ENCODE measurements at regions not wholly inside any gene's neighbourhood (a gene's known extent, or its start where the extent isn't known, plus 50 kb on each side); places are given as distances from the start of the nearest gene placed in this dataset.

DNA sequence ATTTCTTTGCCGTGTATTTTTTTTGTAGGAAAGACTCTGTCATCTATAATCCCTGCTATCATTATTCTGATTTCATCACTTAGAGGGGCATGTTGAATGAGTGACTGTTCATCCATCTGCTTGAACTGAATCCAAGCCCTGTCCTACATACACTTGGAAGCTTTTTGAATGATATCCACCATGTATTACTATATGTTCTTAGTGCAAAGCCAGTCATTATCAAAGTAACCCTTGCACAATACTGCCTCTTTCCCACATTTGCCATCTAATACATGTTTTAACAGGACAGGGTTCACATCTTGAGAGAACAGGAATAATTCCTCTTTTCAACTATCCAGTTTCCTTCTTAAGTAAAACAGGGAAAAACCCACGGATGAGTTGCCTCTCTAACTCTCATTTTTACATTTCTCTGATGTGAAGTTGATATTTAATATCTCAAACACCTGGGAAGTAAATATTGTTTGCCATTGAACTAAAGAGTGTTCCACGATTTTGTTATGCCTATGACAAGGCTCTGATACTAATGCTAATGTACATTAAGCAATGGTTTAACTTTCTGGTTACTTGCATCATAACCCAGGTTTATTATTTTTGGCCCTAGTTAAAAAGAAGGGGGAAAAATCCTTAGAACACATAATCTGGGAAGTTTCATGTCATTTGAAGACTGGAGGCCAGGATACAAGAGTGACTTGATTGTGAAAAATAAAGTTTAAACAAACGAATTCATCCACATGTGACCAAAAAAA lies 103.7 kb upstream of the TARS1 start:
- no peak for DNase-seq
- Histone ChIP-seq H3K27ac (no peak overlapping the region), H3K9me3 (no peaks in the 10 kb centered on the region), H3K36me3 (no peaks in the 10 kb centered on the region), H3K4me1 (no peaks in the 10 kb centered on the region), H3K27me3 (no peaks in the 10 kb centered on the region), H3K4me3 (no peak overlapping the region)
- TF ChIP-seq, protein P1, sequence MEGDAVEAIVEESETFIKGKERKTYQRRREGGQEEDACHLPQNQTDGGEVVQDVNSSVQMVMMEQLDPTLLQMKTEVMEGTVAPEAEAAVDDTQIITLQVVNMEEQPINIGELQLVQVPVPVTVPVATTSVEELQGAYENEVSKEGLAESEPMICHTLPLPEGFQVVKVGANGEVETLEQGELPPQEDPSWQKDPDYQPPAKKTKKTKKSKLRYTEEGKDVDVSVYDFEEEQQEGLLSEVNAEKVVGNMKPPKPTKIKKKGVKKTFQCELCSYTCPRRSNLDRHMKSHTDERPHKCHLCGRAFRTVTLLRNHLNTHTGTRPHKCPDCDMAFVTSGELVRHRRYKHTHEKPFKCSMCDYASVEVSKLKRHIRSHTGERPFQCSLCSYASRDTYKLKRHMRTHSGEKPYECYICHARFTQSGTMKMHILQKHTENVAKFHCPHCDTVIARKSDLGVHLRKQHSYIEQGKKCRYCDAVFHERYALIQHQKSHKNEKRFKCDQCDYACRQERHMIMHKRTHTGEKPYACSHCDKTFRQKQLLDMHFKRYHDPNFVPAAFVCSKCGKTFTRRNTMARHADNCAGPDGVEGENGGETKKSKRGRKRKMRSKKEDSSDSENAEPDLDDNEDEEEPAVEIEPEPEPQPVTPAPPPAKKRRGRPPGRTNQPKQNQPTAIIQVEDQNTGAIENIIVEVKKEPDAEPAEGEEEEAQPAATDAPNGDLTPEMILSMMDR (IDR thresholded peaks at IDR 0.05): no peak
- no peak for TF ChIP-seq POLR2A (IDR thresholded peaks at IDR 0.05)
- intact Hi-C loops (cut with DNase I; ENCODE audit: low total_unique reads): no loop called here

DNA sequence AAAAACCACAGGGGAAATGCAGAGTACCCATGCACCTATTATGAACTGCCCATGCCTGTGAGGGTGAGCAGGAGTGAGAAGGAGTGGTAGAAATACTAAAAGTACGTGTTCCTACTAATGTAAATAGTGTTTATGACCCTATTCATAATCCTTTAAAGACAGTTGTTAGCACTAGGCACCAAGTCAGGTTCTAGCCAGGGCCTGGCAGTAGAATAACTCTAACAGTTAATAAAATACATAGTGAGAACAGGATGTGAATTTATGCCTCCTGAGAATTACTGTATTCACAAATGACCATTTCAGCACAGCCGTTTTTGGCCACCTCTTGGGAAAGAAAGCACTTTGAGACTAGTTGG lies 103.2 kb upstream of the TARS1 start:
- Histone ChIP-seq H3K36me3 (no peaks in the 10 kb centered on the region), H3K27ac (no peak overlapping the region), H3K9me3 (no peaks in the 10 kb centered on the region), H3K27me3 (no peaks in the 10 kb centered on the region), H3K4me1 (no peaks in the 10 kb centered on the region), H3K4me3 (no peak overlapping the region)
- intact Hi-C loops (cut with DNase I; ENCODE audit: low total_unique reads): no loop called here
- no peak for TF ChIP-seq POLR2A (IDR thresholded peaks at IDR 0.05)
- TF ChIP-seq, protein P1 (IDR thresholded peaks at IDR 0.05): no peak
- DNase-seq: no peak

DNA sequence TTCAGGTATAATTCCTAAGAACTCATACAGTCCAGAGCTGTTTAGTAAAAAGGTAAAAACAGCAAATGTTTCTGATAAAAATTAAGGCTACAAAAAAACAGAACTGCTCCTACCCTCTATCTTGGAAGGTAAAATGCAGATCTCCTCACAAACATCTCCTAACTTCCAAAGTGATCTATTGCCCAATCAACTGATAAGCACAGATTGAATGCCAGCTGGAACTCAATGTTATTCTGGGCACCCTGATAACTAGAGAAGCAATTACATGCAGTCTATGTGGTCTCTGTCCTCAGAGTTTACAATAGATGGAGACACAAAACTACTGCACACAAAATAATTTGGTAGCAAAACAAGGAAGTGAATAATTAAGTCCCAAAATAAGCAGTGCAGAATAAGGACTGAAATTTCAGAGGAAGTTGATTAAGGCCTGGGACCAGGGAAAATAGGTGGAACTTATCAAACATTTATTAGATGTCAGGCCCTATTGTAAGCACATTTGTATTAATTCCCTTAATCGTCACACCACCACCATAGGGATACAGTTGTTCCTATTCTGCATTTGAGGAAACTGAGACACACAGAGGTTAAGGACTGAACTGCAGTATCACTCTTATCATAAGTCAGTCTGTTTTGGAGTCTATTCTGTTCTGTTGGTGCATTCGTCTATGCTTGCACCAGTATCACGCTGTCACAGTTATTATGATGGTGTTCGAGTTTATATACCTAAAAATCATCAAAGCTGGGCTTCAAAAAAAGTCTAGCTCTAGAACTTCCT lies 102.2 kb upstream of the TARS1 start:
- Histone ChIP-seq H3K4me1 (no peaks in the 10 kb centered on the region), H3K4me3 (no peak overlapping the region), H3K27ac (no peak overlapping the region), H3K36me3 (no peaks in the 10 kb centered on the region), H3K27me3 (no peaks in the 10 kb centered on the region), H3K9me3 (no peaks in the 10 kb centered on the region)
- intact Hi-C loops (cut with DNase I; ENCODE audit: low total_unique reads): no loop called here
- no peak for DNase-seq
- TF ChIP-seq POLR2A (IDR thresholded peaks at IDR 0.05): no peak
- TF ChIP-seq, protein P1 (IDR thresholded peaks at IDR 0.05): no peak

DNA sequence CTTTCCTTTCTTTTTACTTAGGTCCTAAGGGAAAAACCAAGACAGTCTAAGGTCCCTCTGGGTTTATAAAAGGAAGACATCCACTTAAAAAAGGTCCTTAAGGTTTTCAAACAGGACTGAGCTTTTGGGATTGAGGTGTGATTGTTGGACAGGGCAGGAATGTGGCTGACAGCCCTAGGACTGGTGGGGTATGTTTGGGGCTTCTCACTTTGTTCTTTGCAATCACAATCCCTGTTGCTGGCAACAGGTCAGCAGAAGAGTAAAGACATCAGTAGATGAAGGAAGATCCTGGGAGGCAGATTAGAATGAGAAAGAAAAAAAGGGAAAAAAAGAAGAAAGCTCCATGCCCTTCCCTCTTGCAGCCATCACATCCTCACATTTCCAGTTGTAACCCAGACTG lies 101.4 kb upstream of the TARS1 start:
- intact Hi-C loops (cut with DNase I; ENCODE audit: low total_unique reads): no loop called here

GRCh38 chr5:33340195-33340594 lies 100.6 kb upstream of the TARS1 start:
- Histone ChIP-seq H3K4me3 (no peak overlapping the region), H3K27me3 (no peaks in the 10 kb centered on the region), H3K4me1 (no peaks in the 10 kb centered on the region), H3K9me3 (no peaks in the 10 kb centered on the region), H3K36me3 (no peaks in the 10 kb centered on the region), H3K27ac (no peak overlapping the region)
- intact Hi-C loops (cut with DNase I; ENCODE audit: low total_unique reads): no loop called here
- DNase-seq: no peak
- TF ChIP-seq, protein P1 (IDR thresholded peaks at IDR 0.05): no peak
- TF ChIP-seq POLR2A (IDR thresholded peaks at IDR 0.05): no peak

More for the DNA sequence above, 101.4 kb upstream of the TARS1 start:
- TF ChIP-seq, protein P1 (IDR thresholded peaks at IDR 0.05): no peak
- TF ChIP-seq POLR2A (IDR thresholded peaks at IDR 0.05): no peak
- Histone ChIP-seq H3K27ac (no peak overlapping the region), H3K4me1 (no peaks in the 10 kb centered on the region), H3K36me3 (no peaks in the 10 kb centered on the region), H3K4me3 (no peak overlapping the region), H3K9me3 (no peaks in the 10 kb centered on the region), H3K27me3 (no peaks in the 10 kb centered on the region)
- DNase-seq: no peak

Measured in uterus (tissue), 3 donors.